OCI-LY1 (cell line): ENCODE measurements at regions not wholly inside any gene's neighbourhood (a gene's known extent, or its start where the extent isn't known, plus 50 kb on each side); places are given as distances from the start of the nearest gene placed in this dataset.

Experiments used
- H2AFZ ChIP-seq: fragments of 200-600 bp; sonication (generic), shearing (Covaris generic); 2 replicates; pipeline ENCODE4 v1.6.0; 2014; ENCODE audit warnings: antibody characterized with exemption, mild to moderate bottlenecking, low read length
- H3F3A ChIP-seq: fragments of 200-600 bp; sonication (generic), shearing (Covaris generic); 2 replicates; pipeline ENCODE4 v1.6.0; 2014; ENCODE audit warnings: mild to moderate bottlenecking, antibody characterized with exemption, low read length, moderate library complexity; ENCODE audit not compliant: insufficient read depth
- H3K27ac ChIP-seq: fragments of 200-600 bp; sonication (generic); 2 replicates; pipeline ENCODE4 v1.5.1; 2014; ENCODE audit warnings: low read length, mixed run types, mild to moderate bottlenecking, low read depth; ENCODE audit not compliant: poor library complexity, severe bottlenecking
- H3K27me3 ChIP-seq: fragments of 200-600 bp; sonication (generic); 2 replicates; pipeline ENCODE4 v1.6.0; 2014; ENCODE audit warnings: antibody characterized with exemption, mild to moderate bottlenecking, low read length, moderate library complexity; ENCODE audit not compliant: insufficient read depth
- H3K36me3 ChIP-seq: fragments of 200-600 bp; sonication (generic); 2 replicates; pipeline ENCODE4 v1.6.1; 2014; ENCODE audit warnings: mild to moderate bottlenecking, antibody characterized with exemption, low read length, moderate library complexity, mixed read lengths; ENCODE audit not compliant: insufficient read depth
- H3K4me1 ChIP-seq: fragments of 200-600 bp; sonication (generic); 2 replicates; pipeline ENCODE4 v1.5.1; 2014; ENCODE audit warnings: mild to moderate bottlenecking, low read length, moderate library complexity; ENCODE audit not compliant: insufficient read depth, severe bottlenecking
- H3K4me2 ChIP-seq: fragments of 200-600 bp; sonication (generic), shearing (Covaris generic); 2 replicates; pipeline ENCODE4 v1.6.1; 2014; ENCODE audit warnings: low read length
- H3K4me3 ChIP-seq: fragments of 200-600 bp; sonication (generic); 2 replicates; pipeline ENCODE4 v1.5.1; 2014; ENCODE audit warnings: low read length, low read depth, mild to moderate bottlenecking, mixed read lengths; ENCODE audit not compliant: poor library complexity, severe bottlenecking
- H3K79me2 ChIP-seq: fragments of 200-600 bp; shearing (Covaris generic); 2 replicates; pipeline ENCODE4 v1.6.1; 2016; ENCODE audit warnings: mixed run types, low read length, mixed read lengths; ENCODE audit not compliant: insufficient read depth
- H3K9ac ChIP-seq: fragments of 200-600 bp; sonication (generic), shearing (Covaris generic); 2 replicates; pipeline ENCODE4 v1.6.1; 2014; ENCODE audit warnings: mild to moderate bottlenecking, low read length, mixed read lengths
- H3K9me2 ChIP-seq: fragments of 200-600 bp; sonication (generic), shearing (Covaris generic); 2 replicates; pipeline ENCODE4 v1.6.1; 2014; ENCODE audit warnings: low read depth, mild to moderate bottlenecking, low read length, mixed read lengths
- H3K9me3 ChIP-seq: fragments of 200-600 bp; shearing (Covaris generic); 2 replicates; pipeline ENCODE4 v1.6.1; 2014; ENCODE audit warnings: low read length, mixed read lengths
- H4K20me1 ChIP-seq: fragments of 200-600 bp; sonication (generic), shearing (Covaris generic); 2 replicates; pipeline ENCODE4 v1.6.0; 2016; ENCODE audit warnings: mild to moderate bottlenecking, low read length; ENCODE audit not compliant: insufficient read depth
- CTCF ChIP-seq: fragments of 200-600 bp; sonication (generic), shearing (Covaris generic); IDR thresholded peaks from 2 replicates; pipeline ENCODE4 v1.5.1; 2017; ENCODE audit warnings: mild to moderate bottlenecking, antibody characterized with exemption, low read length, moderate library complexity, mixed read lengths
- EZH2 ChIP-seq: fragments of 200-600 bp; sonication (generic), shearing (Covaris generic); IDR thresholded peaks from 2 replicates; pipeline ENCODE4 v1.8.0; 2017; ENCODE audit warnings: borderline replicate concordance, mixed run types, mild to moderate bottlenecking, antibody characterized with exemption, low read length, moderate library complexity, mixed read lengths

- Histone ChIP-seq H4K20me1 (no peaks in the 10 kb centered on the region), H3K9me2 (no peaks in the 10 kb centered on the region), H3F3A (no peaks in the 10 kb centered on the region), H3K4me1 (no peaks in the 10 kb centered on the region), H3K27me3 (no peaks in the 10 kb centered on the region), H3K4me2 (no peak overlapping the region), H3K36me3 (no peaks in the 10 kb centered on the region), H3K27ac (no peak overlapping the region), H3K9me3 (no peaks in the 10 kb centered on the region), H3K9ac (no peak overlapping the region), H3K79me2 (no peaks in the 10 kb centered on the region), H3K4me3 (no peak overlapping the region), H2AFZ (no peak overlapping the region)
- no peak for TF ChIP-seq EZH2
- no peak for TF ChIP-seq CTCF
These were observed 739.4 kb upstream of the TENM3 start for GRCh38 chr4:181503687-181504390.

- TF ChIP-seq EZH2 (no peak), CTCF (no peak)
- H3K27me3 ChIP-seq, result no peaks in the 10 kb centered on the region
- no peaks in the 10 kb centered on the region for H3K79me2 ChIP-seq
These were observed 738.3 kb upstream of the TENM3 start for GRCh38 chr4:181504924-181505323.

GRCh38 chr4:181507180-181507835 lies 735.9 kb upstream of the TENM3 start:
- H3F3A ChIP-seq, result no peaks in the 10 kb centered on the region
- no peaks in the 10 kb centered on the region for H3K4me1 ChIP-seq
- no peak overlapping the region for H3K9ac ChIP-seq
- TF ChIP-seq CTCF (no peak), EZH2 (no peak)
- no peak overlapping the region for H3K4me2 ChIP-seq
- H3K27me3 ChIP-seq, result no peaks in the 10 kb centered on the region
- H3K27ac ChIP-seq, result no peak overlapping the region
- H3K9me3 ChIP-seq, result no peaks in the 10 kb centered on the region
- no peak overlapping the region for H3K4me3 ChIP-seq
- no peaks in the 10 kb centered on the region for H4K20me1 ChIP-seq
- H2AFZ ChIP-seq, result no peak overlapping the region
- no peaks in the 10 kb centered on the region for H3K79me2 ChIP-seq
- no peaks in the 10 kb centered on the region for H3K36me3 ChIP-seq
- H3K9me2 ChIP-seq, result no peaks in the 10 kb centered on the region

More at GRCh38 chr4:181504924-181505323, 738.3 kb upstream of the TENM3 start:
- Histone ChIP-seq H2AFZ (no peak overlapping the region), H3F3A (no peaks in the 10 kb centered on the region), H3K4me3 (no peak overlapping the region), H3K4me1 (no peaks in the 10 kb centered on the region), H3K9ac (no peak overlapping the region), H3K4me2 (no peak overlapping the region), H3K36me3 (no peaks in the 10 kb centered on the region), H3K9me3 (no peaks in the 10 kb centered on the region), H3K27ac (no peak overlapping the region), H3K9me2 (no peaks in the 10 kb centered on the region), H4K20me1 (no peaks in the 10 kb centered on the region)
